Choroid plexus epithelial cell (primary cell): ENCODE measurements at regions not wholly inside any gene's neighbourhood (a gene's known extent, or its start where the extent isn't known, plus 50 kb on each side); places are given as distances from the start of the nearest gene placed in this dataset.

Source experiments
- DNase-seq: peaks from one replicate; pipeline ENCODE4 v3.0.0-alpha.2; 2010; ENCODE audit warnings: low read depth
- H3K4me3 ChIP-seq: 2 replicates; pipeline ENCODE4 v1.5.1; 2011; ENCODE audit warnings: low read depth, mild to moderate bottlenecking, control low read depth, low read length, moderate library complexity
- TF ChIP-seq, protein P1 (sequence below): conservative IDR thresholded peaks from 2 replicates; pipeline ENCODE4 v1.5.1; 2011; ENCODE audit warnings: low read depth, mild to moderate bottlenecking, control low read depth, inconsistent platforms, low read length, moderate library complexity

DNA sequence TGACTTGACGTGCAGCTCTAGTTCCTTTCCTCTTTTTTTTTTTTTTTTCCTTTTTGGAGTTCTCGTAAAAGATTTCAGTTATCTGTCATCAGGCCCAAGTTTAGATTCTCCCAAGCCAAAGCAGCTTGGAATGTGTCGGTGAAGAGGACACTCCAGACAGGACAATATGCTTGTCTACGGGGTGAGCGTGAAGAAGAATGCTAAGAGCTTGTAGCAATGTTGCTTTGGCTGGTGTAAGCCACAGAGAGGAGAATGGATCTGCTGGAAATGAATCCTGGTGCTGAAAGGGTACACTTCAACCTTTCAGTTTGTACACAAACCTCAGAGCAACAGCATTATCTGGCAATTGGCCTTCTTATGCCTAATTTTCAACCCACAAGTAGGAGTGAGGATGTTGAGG, 92.4 kb downstream of the ISL1 start:
- H3K4me3 ChIP-seq: no peak overlapping the region
- DNase-seq: no peak
- TF ChIP-seq, protein P1, sequence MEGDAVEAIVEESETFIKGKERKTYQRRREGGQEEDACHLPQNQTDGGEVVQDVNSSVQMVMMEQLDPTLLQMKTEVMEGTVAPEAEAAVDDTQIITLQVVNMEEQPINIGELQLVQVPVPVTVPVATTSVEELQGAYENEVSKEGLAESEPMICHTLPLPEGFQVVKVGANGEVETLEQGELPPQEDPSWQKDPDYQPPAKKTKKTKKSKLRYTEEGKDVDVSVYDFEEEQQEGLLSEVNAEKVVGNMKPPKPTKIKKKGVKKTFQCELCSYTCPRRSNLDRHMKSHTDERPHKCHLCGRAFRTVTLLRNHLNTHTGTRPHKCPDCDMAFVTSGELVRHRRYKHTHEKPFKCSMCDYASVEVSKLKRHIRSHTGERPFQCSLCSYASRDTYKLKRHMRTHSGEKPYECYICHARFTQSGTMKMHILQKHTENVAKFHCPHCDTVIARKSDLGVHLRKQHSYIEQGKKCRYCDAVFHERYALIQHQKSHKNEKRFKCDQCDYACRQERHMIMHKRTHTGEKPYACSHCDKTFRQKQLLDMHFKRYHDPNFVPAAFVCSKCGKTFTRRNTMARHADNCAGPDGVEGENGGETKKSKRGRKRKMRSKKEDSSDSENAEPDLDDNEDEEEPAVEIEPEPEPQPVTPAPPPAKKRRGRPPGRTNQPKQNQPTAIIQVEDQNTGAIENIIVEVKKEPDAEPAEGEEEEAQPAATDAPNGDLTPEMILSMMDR: no peak

DNA sequence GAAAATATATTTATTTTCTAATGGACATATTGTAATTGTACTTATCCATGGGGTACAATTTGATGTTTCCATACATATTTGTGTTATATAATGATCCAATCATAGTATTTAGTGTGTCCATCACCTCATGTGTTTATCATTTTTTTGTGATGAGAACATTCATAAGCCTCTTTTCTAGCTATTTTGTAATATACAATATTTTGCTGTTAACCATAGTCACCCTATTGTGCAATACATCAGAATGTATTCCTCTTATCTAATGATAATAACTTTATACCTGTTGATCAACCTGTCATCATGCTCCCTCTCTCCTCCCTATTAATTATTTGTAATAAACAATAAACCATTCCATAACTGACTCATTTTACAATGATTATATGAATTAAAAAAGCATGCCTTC, 93.2 kb downstream of the ISL1 start:
- no peak overlapping the region for H3K4me3 ChIP-seq
- DNase-seq: no peak
- TF ChIP-seq, protein P1: no peak

DNA sequence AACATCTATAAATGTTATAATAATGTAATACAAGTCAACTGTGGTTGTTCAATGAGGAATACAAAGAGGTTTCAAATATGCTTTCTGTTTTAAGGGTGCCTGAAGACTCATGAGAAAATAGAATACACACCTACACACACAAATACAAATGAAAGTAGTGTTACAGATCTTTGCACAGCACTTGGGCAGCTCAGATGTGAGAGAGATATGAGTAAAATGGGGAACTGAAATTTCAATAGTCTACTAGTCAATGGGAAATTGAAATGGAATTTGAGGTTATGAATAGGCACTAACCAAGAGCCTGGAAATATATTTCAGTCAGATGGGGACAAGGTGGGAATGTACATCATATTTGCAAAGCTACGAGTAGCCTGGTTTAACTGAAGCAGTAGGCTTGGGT, 96.6 kb downstream of the ISL1 start:
- TF ChIP-seq, protein P1: no peak
- DNase-seq: no peak

GRCh38 chr5:51484326-51484725, 101.1 kb downstream of the ISL1 start:
- no peak overlapping the region for H3K4me3 ChIP-seq
- TF ChIP-seq, protein P1: no peak
- DNase-seq: no peak

More for the DNA sequence above, 96.6 kb downstream of the ISL1 start:
- no peak overlapping the region for H3K4me3 ChIP-seq

DNA sequence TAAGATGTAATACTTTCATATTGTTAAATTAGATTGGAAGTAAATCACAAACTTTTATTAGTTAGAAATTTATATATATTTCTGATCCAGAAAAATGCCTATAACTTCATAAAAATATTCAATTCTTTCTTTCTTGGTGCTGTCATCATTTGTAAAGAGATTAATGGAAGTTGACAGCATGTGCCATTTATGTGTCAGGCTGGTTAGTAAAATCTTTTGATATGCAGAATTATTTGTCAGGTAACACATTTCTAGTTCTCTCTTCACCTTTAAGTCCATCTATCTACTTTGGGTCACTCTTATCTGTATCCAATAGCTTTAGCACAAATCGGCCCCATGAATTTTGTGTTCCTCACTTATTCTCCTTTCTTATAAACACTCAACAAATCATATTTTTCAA, 102.9 kb downstream of the ISL1 start:
- H3K4me3 ChIP-seq: no peak overlapping the region
- TF ChIP-seq, protein P1: no peak
- no peak for DNase-seq

GRCh38 chr5:51487952-51488351, 104.7 kb downstream of the ISL1 start:
- no peak overlapping the region for H3K4me3 ChIP-seq
- TF ChIP-seq, protein P1: no peak
- DNase-seq: no peak

GRCh38 chr5:51488803-51489642, 105.8 kb downstream of the ISL1 start:
- TF ChIP-seq, protein P1: no peak
- H3K4me3 ChIP-seq: no peak overlapping the region
- no peak for DNase-seq
